ENCODE measurements at regions not wholly inside any gene's neighbourhood (a gene's known extent, or its start where the extent isn't known, plus 50 kb on each side); places are given as distances from the start of the nearest gene placed in this dataset.

GRCh38 chr6:104484191-104484590, 375.5 kb downstream of the HACE1 start:
- TF ChIP-seq POLR2A (IDR thresholded peaks at IDR 0.05; ENCODE audit: low read length) (no peak), GATA1 (IDR thresholded peaks at IDR 0.05; ENCODE audit: low read depth, low read length) (no peak)
